GM21528 (cell line): ENCODE measurements at regions not wholly inside any gene's neighbourhood (a gene's known extent, or its start where the extent isn't known, plus 50 kb on each side); places are given as distances from the start of the nearest gene placed in this dataset.

Experiments
- ATAC-seq: cut with Tn5 transposase; IDR thresholded peaks from one replicate; pipeline ENCODE4 v1.9.1; 2021; ENCODE audit warnings: mild to moderate bottlenecking, moderate library complexity; ENCODE audit not compliant: unreplicated experiment, low FRiP score

DNA sequence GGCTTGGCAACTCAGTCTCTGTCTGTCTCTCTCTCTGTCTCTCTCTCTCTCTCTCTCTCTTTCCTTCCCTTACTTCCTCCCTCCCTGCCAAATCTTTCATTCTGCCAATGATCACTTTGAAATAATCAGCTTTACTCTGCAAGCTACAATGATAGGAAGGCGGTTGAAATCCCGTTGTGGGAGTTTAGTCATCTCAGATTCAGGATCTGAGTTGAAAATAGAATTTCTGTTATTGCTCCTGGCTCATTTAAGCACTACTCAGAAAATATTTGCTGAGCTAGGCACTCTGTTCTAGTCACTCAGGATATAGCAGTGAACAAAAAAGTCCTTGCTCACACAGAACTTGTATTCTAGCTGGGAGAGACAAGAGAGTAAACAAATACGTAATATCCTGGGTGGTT lies 56.3 kb upstream of the DCTD start:
- no peak for ATAC-seq

GRCh38 chr4:182971702-182972101 lies 54.5 kb upstream of the DCTD start:
- no peak for ATAC-seq

DNA sequence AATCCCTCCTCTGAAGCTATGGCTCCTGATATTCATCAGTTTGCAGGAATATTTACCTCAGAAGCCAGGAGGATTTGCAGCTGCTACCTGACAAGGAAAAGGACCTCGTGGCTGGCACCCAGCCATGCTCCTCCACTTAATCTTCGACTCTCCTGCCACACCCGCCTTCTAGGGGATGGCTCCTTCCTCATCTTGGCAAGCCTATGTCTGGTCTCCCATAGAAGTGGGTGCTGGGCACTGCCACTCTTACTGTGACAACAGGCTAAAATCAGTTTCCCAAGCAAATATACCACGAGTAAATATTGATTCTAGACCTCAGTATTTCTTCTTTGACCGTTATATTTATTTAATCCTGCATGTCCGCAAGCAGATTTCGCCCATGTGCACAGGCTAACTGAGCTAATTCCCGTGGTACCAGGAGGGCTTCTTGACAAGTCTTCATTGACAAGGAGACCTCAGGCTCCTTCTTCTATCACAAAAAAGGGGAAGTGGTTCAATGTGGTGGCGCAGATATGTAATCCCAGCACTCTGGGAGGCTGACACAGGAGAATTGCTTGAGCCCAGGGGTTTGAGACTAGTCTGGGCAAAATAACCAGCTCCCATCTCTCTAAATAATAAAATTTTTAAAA lies 52.6 kb upstream of the DCTD start:
- no peak for ATAC-seq

DNA sequence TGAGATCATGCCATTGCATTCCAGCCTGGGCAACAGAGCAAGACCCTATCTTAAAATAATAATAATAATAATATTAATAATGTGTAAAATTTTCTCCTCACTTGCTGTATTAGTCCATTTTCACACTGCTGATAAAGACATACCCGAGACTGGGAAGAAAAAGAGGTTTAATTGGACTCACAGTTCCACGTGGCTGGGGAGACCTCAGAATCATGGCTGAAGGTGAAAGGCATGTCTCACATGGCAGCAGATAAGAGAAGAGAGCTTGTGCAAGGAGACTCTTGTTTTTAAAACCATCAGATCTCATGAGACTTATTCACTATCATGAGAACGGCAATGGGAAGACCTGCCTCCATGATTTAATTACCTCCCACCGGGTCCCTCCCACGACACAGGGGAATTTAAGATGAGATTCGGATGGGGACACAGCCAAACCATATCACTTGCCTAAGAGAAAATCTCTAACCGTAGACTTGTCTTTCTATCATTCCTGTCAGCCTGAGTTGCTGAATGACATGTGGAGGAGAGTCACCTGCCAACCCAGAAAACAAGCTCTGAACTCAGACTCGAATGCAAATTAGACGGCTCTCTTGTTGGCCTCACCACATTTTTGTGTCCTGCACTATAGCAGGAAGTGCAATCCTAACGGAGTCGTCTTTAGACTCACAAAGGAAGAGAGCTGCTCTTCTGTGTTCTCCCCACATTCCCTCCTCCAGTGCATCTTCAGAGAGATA lies 51.9 kb upstream of the DCTD start:
- ATAC-seq, result no peak

DNA sequence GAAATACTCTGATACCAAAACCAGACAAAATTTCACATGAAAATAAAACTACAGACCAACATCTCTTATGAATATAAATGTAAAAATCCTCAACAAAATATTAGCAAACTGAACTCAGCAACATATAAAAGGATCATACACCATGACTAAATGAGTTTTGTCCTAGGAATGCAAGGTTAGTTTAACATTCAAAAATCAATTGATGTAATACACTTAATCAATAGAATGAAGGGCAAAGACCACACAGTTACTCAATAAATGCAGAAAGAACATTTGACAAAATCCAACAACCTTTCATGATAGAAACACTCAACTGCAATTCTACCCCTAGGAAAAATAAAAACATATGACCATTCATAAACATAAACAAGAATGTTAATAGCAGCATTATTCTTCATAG lies 50.2 kb upstream of the DCTD start:
- no peak for ATAC-seq
